GM23338 (cell line): ENCODE measurements at regions not wholly inside any gene's neighbourhood (a gene's known extent, or its start where the extent isn't known, plus 50 kb on each side); places are given as distances from the start of the nearest gene placed in this dataset.

Experiments
- CREB1 ChIP-seq: fragments of 250-450 bp; sonication (Bioruptor Pico); IDR thresholded peaks from 2 replicates; pipeline ENCODE4 v1.5.0; 2020; ENCODE audit warnings: low read depth, mild to moderate bottlenecking, moderate library complexity
- ETS1 ChIP-seq: IDR thresholded peaks from 2 replicates; pipeline ENCODE4 v1.6.1; 2016; ENCODE audit warnings: antibody characterized with exemption
- EZH2 ChIP-seq: fragments of 200-600 bp; sonication (generic); IDR thresholded peaks from one replicate; pipeline ENCODE4 v1.8.0; 2017; ENCODE audit warnings: antibody characterized with exemption, mild to moderate bottlenecking, low read depth; ENCODE audit not compliant: unreplicated experiment
- EZH2phosphoT487 ChIP-seq: fragments of 200-600 bp; sonication (generic); IDR thresholded peaks from one replicate; pipeline ENCODE4 v1.8.1; 2018; ENCODE audit warnings: antibody characterized with exemption; ENCODE audit not compliant: unreplicated experiment
- JUNB ChIP-seq: IDR thresholded peaks from one replicate; pipeline ENCODE4 v1.6.1; 2016; ENCODE audit warnings: antibody characterized with exemption; ENCODE audit not compliant: unreplicated experiment
- POLR2AphosphoS5 ChIP-seq: IDR thresholded peaks from 2 replicates; pipeline ENCODE4 v1.6.1; 2016; ENCODE audit warnings: antibody characterized with exemption, low read depth
- REST ChIP-seq: IDR thresholded peaks from one replicate; pipeline ENCODE4 v1.6.1; 2018; ENCODE audit warnings: antibody characterized with exemption; ENCODE audit not compliant: unreplicated experiment
- STAT1 ChIP-seq: IDR thresholded peaks from one replicate; pipeline ENCODE4 v1.6.1; 2016; ENCODE audit warnings: antibody characterized with exemption; ENCODE audit not compliant: unreplicated experiment
- ZNF114 ChIP-seq: fragments of 250-450 bp; sonication (Bioruptor Pico); IDR thresholded peaks from 2 replicates; pipeline ENCODE4 v1.5.0; 2020; ENCODE audit warnings: mild to moderate bottlenecking, moderate library complexity
- ZNF331 ChIP-seq: fragments of 250-450 bp; sonication (Bioruptor Pico); IDR thresholded peaks from 2 replicates; pipeline ENCODE4 v1.5.0; 2020; ENCODE audit warnings: low read depth, mild to moderate bottlenecking, moderate library complexity
- TF ChIP-seq, protein P1 (sequence below), 2 experiments: fragments of 200-600 bp in 1 of 2; sonication (generic) in 1 of 2; conservative IDR thresholded peaks; 2 replicates each; pipeline versions ENCODE4 v1.5.1 to v1.6.1; 2016 to 2017; ENCODE audit warnings: antibody characterized with exemption in 2 of 2, low read depth in 2 of 2, mild to moderate bottlenecking in 2 of 2, moderate library complexity in 1 of 2

GRCh38 chrX:95350774-95351488, 1333.7 kb upstream of the DIAPH2 start:
- TF ChIP-seq, protein P1, sequence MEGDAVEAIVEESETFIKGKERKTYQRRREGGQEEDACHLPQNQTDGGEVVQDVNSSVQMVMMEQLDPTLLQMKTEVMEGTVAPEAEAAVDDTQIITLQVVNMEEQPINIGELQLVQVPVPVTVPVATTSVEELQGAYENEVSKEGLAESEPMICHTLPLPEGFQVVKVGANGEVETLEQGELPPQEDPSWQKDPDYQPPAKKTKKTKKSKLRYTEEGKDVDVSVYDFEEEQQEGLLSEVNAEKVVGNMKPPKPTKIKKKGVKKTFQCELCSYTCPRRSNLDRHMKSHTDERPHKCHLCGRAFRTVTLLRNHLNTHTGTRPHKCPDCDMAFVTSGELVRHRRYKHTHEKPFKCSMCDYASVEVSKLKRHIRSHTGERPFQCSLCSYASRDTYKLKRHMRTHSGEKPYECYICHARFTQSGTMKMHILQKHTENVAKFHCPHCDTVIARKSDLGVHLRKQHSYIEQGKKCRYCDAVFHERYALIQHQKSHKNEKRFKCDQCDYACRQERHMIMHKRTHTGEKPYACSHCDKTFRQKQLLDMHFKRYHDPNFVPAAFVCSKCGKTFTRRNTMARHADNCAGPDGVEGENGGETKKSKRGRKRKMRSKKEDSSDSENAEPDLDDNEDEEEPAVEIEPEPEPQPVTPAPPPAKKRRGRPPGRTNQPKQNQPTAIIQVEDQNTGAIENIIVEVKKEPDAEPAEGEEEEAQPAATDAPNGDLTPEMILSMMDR (conservative IDR thresholded peaks at IDR 0.05; ENCODE audit: low read depth in 2 of 2) = no peak
- TF ChIP-seq EZH2 (no peak), EZH2phosphoT487 (no peak), STAT1 (no peak), CREB1 (CRISPR knock-in tag) (no peak), REST (no peak), POLR2AphosphoS5 (no peak), ZNF114 (CRISPR knock-in tag) (no peak), ZNF331 (no peak), JUNB (no peak), ETS1 (no peak)
